Uterus (tissue), 3 donors: ENCODE measurements at regions not wholly inside any gene's neighbourhood (a gene's known extent, or its start where the extent isn't known, plus 50 kb on each side); places are given as distances from the start of the nearest gene placed in this dataset.

Experiments
- DNase-seq, 2 donors: peaks; one replicate each; pipeline ENCODE4 v3.0.0-alpha.2; 2019 to 2020
- H3K27ac ChIP-seq, 2 donors: fragments of 200-600 bp; sonication (generic); 1 replicate in 1 of 2; 2 replicates in 1 of 2; pipeline ENCODE4 v1.5.1; 2016 to 2018
- H3K27me3 ChIP-seq, 2 donors: fragments of 200-600 bp; sonication (generic); one replicate each; pipeline ENCODE4 v1.5.1; 2018 to 2019; ENCODE audit warnings: control low read depth in 1 of 2
- H3K36me3 ChIP-seq, 2 donors: fragments of 200-600 bp; sonication (generic); one replicate each; pipeline ENCODE4 v1.5.1; 2019; ENCODE audit warnings: control low read depth in 1 of 2
- H3K4me1 ChIP-seq, 2 donors: fragments of 200-600 bp; sonication (generic); one replicate each; pipeline ENCODE4 v1.5.1; 2018 to 2019; ENCODE audit warnings: control low read depth in 1 of 2
- H3K4me3 ChIP-seq, 2 donors: fragments of 200-600 bp; sonication (generic); 1 replicate in 1 of 2; 2 replicates in 1 of 2; pipeline ENCODE4 v1.5.1; 2018 to 2019; ENCODE audit warnings: mild to moderate bottlenecking in 1 of 2
- H3K9me3 ChIP-seq, 2 donors: fragments of 200-600 bp; sonication (generic); one replicate each; pipeline ENCODE4 v1.5.1; 2019; ENCODE audit warnings: control low read depth in 1 of 2
- CTCF ChIP-seq, 4 experiments: fragments of 200-600 bp in 2 of 4; fragments of 450-650 bp in 2 of 4; sonication (generic) in 2 of 4; IDR thresholded peaks; one replicate each; pipeline ENCODE4 v1.5.1; 2016 to 2019; ENCODE audit warnings: antibody characterized with exemption in 4 of 4, mild to moderate bottlenecking in 2 of 4, moderate library complexity in 1 of 4
- POLR2A ChIP-seq, 2 donors: fragments of 450-650 bp; IDR thresholded peaks; one replicate each; pipeline ENCODE4 v1.6.1; 2016; ENCODE audit warnings: antibody characterized with exemption in 2 of 2, mild to moderate bottlenecking in 1 of 2, moderate library complexity in 1 of 2
- intact Hi-C: fragments of 100-400 bp; cut with DNase I; formaldehyde crosslinking; loops from one replicate; pipeline ENCODE4 v1.15.1; 2023; ENCODE audit warnings: low total_unique reads
- donor health status: DM: yes; HTN: yes; CAD: no.

- no peak for DNase-seq
- H3K4me3 ChIP-seq, result no peak overlapping the region
- H3K9me3 ChIP-seq, result no peaks in the 10 kb centered on the region
- TF ChIP-seq POLR2A (IDR thresholded peaks at IDR 0.05) (no peak), CTCF (IDR thresholded peaks at IDR 0.05) (no peak)
- H3K36me3 ChIP-seq, result no peaks in the 10 kb centered on the region
- no peak overlapping the region for H3K27ac ChIP-seq
- H3K4me1 ChIP-seq, result no peaks in the 10 kb centered on the region
- intact Hi-C loops, result no loop called here
- no peaks in the 10 kb centered on the region for H3K27me3 ChIP-seq
Measured at GRCh38 chr18:43420950-43421349, 143.7 kb upstream of the SYT4 start.

GRCh38 chr18:43422518-43422917, 145.2 kb upstream of the SYT4 start:
- Histone ChIP-seq H3K9me3 (no peaks in the 10 kb centered on the region), H3K27me3 (no peaks in the 10 kb centered on the region), H3K27ac (no peak overlapping the region), H3K36me3 (no peaks in the 10 kb centered on the region), H3K4me3 (no peak overlapping the region), H3K4me1 (no peaks in the 10 kb centered on the region)
- DNase-seq, result no peak
- intact Hi-C loops, result no loop called here
- TF ChIP-seq POLR2A (IDR thresholded peaks at IDR 0.05) (no peak), CTCF (IDR thresholded peaks at IDR 0.05) (no peak)

GRCh38 chr18:43435851-43436250, 158.6 kb upstream of the SYT4 start:
- Histone ChIP-seq H3K9me3 (no peaks in the 10 kb centered on the region), H3K36me3 (no peaks in the 10 kb centered on the region), H3K4me1 (no peaks in the 10 kb centered on the region), H3K4me3 (no peak overlapping the region), H3K27me3 (no peaks in the 10 kb centered on the region), H3K27ac (no peak overlapping the region)
- no peak for TF ChIP-seq CTCF (IDR thresholded peaks at IDR 0.05)
- DNase-seq, result no peak
- intact Hi-C loops, result no loop called here

- Histone ChIP-seq H3K9me3 (no peaks in the 10 kb centered on the region), H3K27ac (no peak overlapping the region), H3K36me3 (no peaks in the 10 kb centered on the region), H3K27me3 (no peaks in the 10 kb centered on the region), H3K4me3 (no peak overlapping the region), H3K4me1 (no peaks in the 10 kb centered on the region)
- TF ChIP-seq CTCF (IDR thresholded peaks at IDR 0.05), result no peak
- TF ChIP-seq POLR2A (IDR thresholded peaks at IDR 0.05), result no peak
- no peak for DNase-seq
- intact Hi-C loops, result no loop called here
Measured at GRCh38 chr18:43442131-43442530, 164.8 kb upstream of the SYT4 start.

GRCh38 chr18:43442571-43442970, 165.3 kb upstream of the SYT4 start:
- DNase-seq, result no peak
- intact Hi-C loops, result no loop called here
- H3K4me3 ChIP-seq, result no peak overlapping the region
- no peaks in the 10 kb centered on the region for H3K9me3 ChIP-seq
- TF ChIP-seq POLR2A (IDR thresholded peaks at IDR 0.05) (no peak), CTCF (IDR thresholded peaks at IDR 0.05) (no peak)
- no peaks in the 10 kb centered on the region for H3K27me3 ChIP-seq
- H3K36me3 ChIP-seq, result no peaks in the 10 kb centered on the region
- no peaks in the 10 kb centered on the region for H3K4me1 ChIP-seq
- no peak overlapping the region for H3K27ac ChIP-seq
